Stimulated activated CD4-positive, alpha-beta T cell treated with anti-CD3 and anti-CD28 coated beads, Interleukin-4, amount 100 ng/mL, for 48 hours (primary cell): ENCODE measurements at regions not wholly inside any gene's neighbourhood (a gene's known extent, or its start where the extent isn't known, plus 50 kb on each side); places are given as distances from the start of the nearest gene placed in this dataset.
"Not testable (repeated sequence)": the region's sequence is repeated elsewhere in the genome, so short reads cannot be mapped to it uniquely, and the experiment has no call there.

Experiments
- DNase-seq, 2 donors: peaks; one replicate each; pipeline ENCODE4 v3.0.0-alpha.2; 2020; ENCODE audit warnings: low read depth in 2 of 2

GRCh38 chr5:87195616-87196015 is 72.1 kb upstream of the RASA1 start:
- no peak for DNase-seq

- no peak for DNase-seq
Observed at GRCh38 chr5:87198010-87198409, 69.7 kb upstream of the RASA1 start.

GRCh38 chr5:87199246-87199645 is 68.4 kb upstream of the RASA1 start:
- DNase-seq, result not testable (repeated sequence)

- DNase-seq, result not testable (repeated sequence)
Observed at GRCh38 chr5:87199704-87200103, 68.0 kb upstream of the RASA1 start.

GRCh38 chr5:87210076-87210475 is 57.6 kb upstream of the RASA1 start:
- no peak for DNase-seq

GRCh38 chr5:87210743-87211142 is 56.9 kb upstream of the RASA1 start:
- no peak for DNase-seq

- no peak for DNase-seq
Observed at GRCh38 chr5:87211676-87212075, 56.0 kb upstream of the RASA1 start.

- DNase-seq, result not testable (repeated sequence)
Observed at GRCh38 chr5:87212183-87212582, 55.5 kb upstream of the RASA1 start.

GRCh38 chr5:87217480-87217879 is 50.2 kb upstream of the RASA1 start:
- not testable (repeated sequence) for DNase-seq
